ENCODE measurements at regions not wholly inside any gene's neighbourhood (a gene's known extent, or its start where the extent isn't known, plus 50 kb on each side); places are given as distances from the start of the nearest gene placed in this dataset.

DNA sequence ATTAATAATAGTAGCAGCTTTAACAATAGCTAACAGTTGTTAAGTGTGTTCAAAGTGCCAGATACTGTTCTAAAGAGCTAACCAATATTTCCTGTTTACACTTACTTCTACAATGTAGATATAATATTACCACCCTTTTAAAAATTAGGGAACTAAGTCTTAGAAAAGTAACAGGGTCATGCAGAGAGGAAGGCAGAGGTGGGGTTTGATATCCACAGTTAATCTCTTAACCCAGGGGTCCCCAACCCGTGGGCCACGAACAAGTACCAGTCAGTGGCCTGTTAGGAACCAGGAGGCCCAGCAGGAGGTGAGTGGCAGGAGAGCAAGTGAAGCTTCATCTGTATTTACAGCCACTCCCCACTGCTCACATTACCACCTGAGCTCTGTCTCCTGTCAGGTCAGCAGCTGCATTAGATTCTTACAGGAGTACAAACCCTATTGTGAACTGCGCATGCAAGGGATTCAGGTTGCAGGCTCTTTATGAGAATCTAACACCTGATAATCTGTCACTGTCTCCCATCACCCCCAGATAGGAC lies 89.1 kb downstream of the ACTL7B start:
- TF ChIP-seq, protein P1, sequence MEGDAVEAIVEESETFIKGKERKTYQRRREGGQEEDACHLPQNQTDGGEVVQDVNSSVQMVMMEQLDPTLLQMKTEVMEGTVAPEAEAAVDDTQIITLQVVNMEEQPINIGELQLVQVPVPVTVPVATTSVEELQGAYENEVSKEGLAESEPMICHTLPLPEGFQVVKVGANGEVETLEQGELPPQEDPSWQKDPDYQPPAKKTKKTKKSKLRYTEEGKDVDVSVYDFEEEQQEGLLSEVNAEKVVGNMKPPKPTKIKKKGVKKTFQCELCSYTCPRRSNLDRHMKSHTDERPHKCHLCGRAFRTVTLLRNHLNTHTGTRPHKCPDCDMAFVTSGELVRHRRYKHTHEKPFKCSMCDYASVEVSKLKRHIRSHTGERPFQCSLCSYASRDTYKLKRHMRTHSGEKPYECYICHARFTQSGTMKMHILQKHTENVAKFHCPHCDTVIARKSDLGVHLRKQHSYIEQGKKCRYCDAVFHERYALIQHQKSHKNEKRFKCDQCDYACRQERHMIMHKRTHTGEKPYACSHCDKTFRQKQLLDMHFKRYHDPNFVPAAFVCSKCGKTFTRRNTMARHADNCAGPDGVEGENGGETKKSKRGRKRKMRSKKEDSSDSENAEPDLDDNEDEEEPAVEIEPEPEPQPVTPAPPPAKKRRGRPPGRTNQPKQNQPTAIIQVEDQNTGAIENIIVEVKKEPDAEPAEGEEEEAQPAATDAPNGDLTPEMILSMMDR (IDR thresholded peaks at IDR 0.05; ENCODE audit: poor library complexity) = no peak
- TF ChIP-seq EZH2 (IDR thresholded peaks at IDR 0.05; ENCODE audit: borderline replicate concordance) = no peak
- TF ChIP-seq EZH2phosphoT487 (IDR thresholded peaks at IDR 0.05; ENCODE audit: low read depth, severe bottlenecking, unreplicated experiment) = no peak
